Caco-2 (cell line): ENCODE measurements at regions not wholly inside any gene's neighbourhood (a gene's known extent, or its start where the extent isn't known, plus 50 kb on each side); places are given as distances from the start of the nearest gene placed in this dataset.

Source experiments
- BruUV-seq: library from RNA; stranded (reverse); fragments of 400-500 nt; replicated peaks from 2 replicates; lab custom pipeline; 2021; lab: Mats Ljungman, UMichigan
- CTCF ChIA-PET: fragments of 300-600 bp; sonication (Branson Sonifier 250); formaldehyde crosslinking; loops from one replicate; lab custom pipeline; 2022; ENCODE audit warnings: antibody characterized with exemption; lab: Charles Lee
- POLR2A ChIA-PET: fragments of 300-600 bp; sonication (Branson Sonifier 250); formaldehyde crosslinking; loops from one replicate; lab custom pipeline; 2022; ENCODE audit warnings: antibody characterized with exemption; lab: Charles Lee
- DNase-seq, 2 experiments: peaks; one replicate each; pipeline versions ENCODE4 v3.0.0 to v3.0.0-alpha.2; 2020 to 2022
- H3K27me3 ChIP-seq: replicated peaks from 2 replicates; pipeline ENCODE4 v1.6.0; 2011; ENCODE audit warnings: low read length; ENCODE audit not compliant: control insufficient read depth, insufficient read depth
- H3K36me3 ChIP-seq: 2 replicates; pipeline ENCODE4 v1.5.1; 2011; ENCODE audit warnings: low read length; ENCODE audit not compliant: control insufficient read depth, insufficient read depth
- H3K4me1 ChIP-seq: fragments of 250-450 bp; sonication (Bioruptor Pico); 2 replicates; pipeline ENCODE4 v1.5.1; 2020; ENCODE audit warnings: mild to moderate bottlenecking
- H3K4me3 ChIP-seq: 2 replicates; pipeline ENCODE4 v1.5.1; 2011; ENCODE audit warnings: low read depth, mild to moderate bottlenecking, control low read depth, low read length
- H3K9me3 ChIP-seq: fragments of 250-450 bp; sonication (Bioruptor Pico); 2 replicates; pipeline ENCODE4 v1.5.1; 2020; ENCODE audit warnings: mild to moderate bottlenecking, moderate library complexity
- H3K27ac Mint-ChIP-seq: one replicate; pipeline ENCODE4 v1.8.0; 2022; ENCODE audit warnings: mixed read lengths; ENCODE audit not compliant: unreplicated experiment
- H3K27me3 Mint-ChIP-seq: one replicate; pipeline ENCODE4 v1.8.0; 2022; ENCODE audit warnings: mixed read lengths; ENCODE audit not compliant: insufficient read depth, unreplicated experiment
- H3K36me3 Mint-ChIP-seq: one replicate; pipeline ENCODE4 v1.8.0; 2022; ENCODE audit warnings: mild to moderate bottlenecking, mixed read lengths; ENCODE audit not compliant: insufficient read depth, unreplicated experiment
- H3K4me1 Mint-ChIP-seq: one replicate; pipeline ENCODE4 v1.8.0; 2022; ENCODE audit warnings: low read depth, mixed read lengths; ENCODE audit not compliant: unreplicated experiment
- H3K4me3 Mint-ChIP-seq: one replicate; pipeline ENCODE4 v1.8.0; 2022; ENCODE audit warnings: mild to moderate bottlenecking, moderate library complexity, mixed read lengths; ENCODE audit not compliant: unreplicated experiment
- H3K9me3 Mint-ChIP-seq: one replicate; pipeline ENCODE4 v1.8.0; 2022; ENCODE audit warnings: mixed read lengths; ENCODE audit not compliant: unreplicated experiment
- CTCF ChIP-seq, 2 experiments: fragments of 200-600 bp in 1 of 2; IDR thresholded peaks; 1 replicate in 1 of 2; 2 replicates in 1 of 2; pipeline versions ENCODE4 v1.5.1 to v1.8.0; 2011 to 2022; ENCODE audit warnings: antibody characterized with exemption in 1 of 2, control low read depth in 1 of 2, inconsistent platforms in 1 of 2, low read depth in 1 of 2, low read length in 1 of 2, mild to moderate bottlenecking in 1 of 2, moderate library complexity in 1 of 2; ENCODE audit not compliant: insufficient read depth in 1 of 2, severe bottlenecking in 1 of 2, unreplicated experiment in 1 of 2
- intact Hi-C: fragments of 100-400 bp; cut with micrococcal nuclease; formaldehyde crosslinking; loops from one replicate; pipeline ENCODE4 v1.10.0; 2022; ENCODE audit not compliant: unreplicated experiment

DNA sequence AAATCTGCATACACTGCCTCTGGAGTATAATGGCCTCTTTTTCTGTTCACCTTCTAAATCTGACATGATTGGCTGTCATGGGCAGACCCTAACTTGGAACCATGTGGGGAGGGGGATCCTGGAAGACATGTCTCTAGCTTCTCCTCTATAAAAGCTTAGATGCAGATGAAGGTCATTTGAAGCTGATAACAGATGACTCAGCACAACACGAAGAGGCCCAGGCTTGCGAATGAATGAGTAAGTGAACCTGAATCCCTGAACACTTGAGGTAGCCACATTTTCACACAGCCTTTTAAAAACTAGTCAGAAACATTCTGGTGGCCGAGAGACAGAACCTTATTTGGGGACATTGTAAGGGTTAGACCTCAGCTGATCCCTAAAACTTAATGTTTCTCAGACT, 282.6 kb downstream of the ELAVL2 start:
- DNase-seq = no peak
- CTCF ChIA-PET = no interaction called here
- H3K36me3 Mint-ChIP-seq = no peaks in the 10 kb centered on the region
- no peak overlapping the region for H3K27ac Mint-ChIP-seq
- POLR2A ChIA-PET = no interaction called here
- H3K4me3 Mint-ChIP-seq = no peak overlapping the region
- H3K9me3 Mint-ChIP-seq = peaks cover 18% of the 10 kb centered on the region
- no peak overlapping the region for H3K4me3 ChIP-seq
- no peaks in the 10 kb centered on the region for H3K36me3 ChIP-seq
- H3K4me1 ChIP-seq = no peaks in the 10 kb centered on the region
- no peak for TF ChIP-seq CTCF (IDR thresholded peaks at IDR 0.05; ENCODE audit: insufficient read depth in 1 of 2, low read depth in 1 of 2, low read length in 1 of 2, severe bottlenecking in 1 of 2, unreplicated experiment in 1 of 2)
- no peaks in the 10 kb centered on the region for H3K27me3 Mint-ChIP-seq
- H3K27me3 ChIP-seq = no peaks in the 10 kb centered on the region
- no TSS peak for BruUV-seq
- H3K9me3 ChIP-seq = no peaks in the 10 kb centered on the region
- intact Hi-C loops = no loop called here
- no peaks in the 10 kb centered on the region for H3K4me1 Mint-ChIP-seq

GRCh38 chr9:23545728-23546127, 280.3 kb downstream of the ELAVL2 start:
- BruUV-seq = no TSS peak
- Histone ChIP-seq H3K36me3 (no peaks in the 10 kb centered on the region), H3K4me3 (no peak overlapping the region), H3K9me3 (no peaks in the 10 kb centered on the region), H3K4me1 (no peaks in the 10 kb centered on the region), H3K27me3 (no peaks in the 10 kb centered on the region)
- H3K36me3 Mint-ChIP-seq = no peaks in the 10 kb centered on the region
- ChIA-PET POLR2A (no interaction called here), CTCF (no interaction called here)
- no peak for TF ChIP-seq CTCF (IDR thresholded peaks at IDR 0.05; ENCODE audit: insufficient read depth in 1 of 2, low read depth in 1 of 2, low read length in 1 of 2, severe bottlenecking in 1 of 2, unreplicated experiment in 1 of 2)
- H3K27ac Mint-ChIP-seq = no peak overlapping the region
- H3K9me3 Mint-ChIP-seq = peaks cover 18% of the 10 kb centered on the region
- intact Hi-C loops = no loop called here
- H3K4me1 Mint-ChIP-seq = no peaks in the 10 kb centered on the region
- H3K4me3 Mint-ChIP-seq = no peak overlapping the region
- DNase-seq = no peak
- no peaks in the 10 kb centered on the region for H3K27me3 Mint-ChIP-seq

GRCh38 chr9:23551311-23551721, 274.7 kb downstream of the ELAVL2 start:
- no peak for DNase-seq
- H3K9me3 Mint-ChIP-seq = peaks cover 13% of the 10 kb centered on the region
- H3K4me3 Mint-ChIP-seq = no peak overlapping the region
- H3K4me1 Mint-ChIP-seq = no peaks in the 10 kb centered on the region
- BruUV-seq = no TSS peak
- Histone ChIP-seq H3K4me1 (no peaks in the 10 kb centered on the region), H3K36me3 (no peaks in the 10 kb centered on the region), H3K9me3 (no peaks in the 10 kb centered on the region), H3K4me3 (no peak overlapping the region), H3K27me3 (no peaks in the 10 kb centered on the region)
- no peak overlapping the region for H3K27ac Mint-ChIP-seq
- no peak for TF ChIP-seq CTCF (IDR thresholded peaks at IDR 0.05; ENCODE audit: insufficient read depth in 1 of 2, low read depth in 1 of 2, low read length in 1 of 2, severe bottlenecking in 1 of 2, unreplicated experiment in 1 of 2)
- no peaks in the 10 kb centered on the region for H3K27me3 Mint-ChIP-seq
- CTCF ChIA-PET = no interaction called here
- no peaks in the 10 kb centered on the region for H3K36me3 Mint-ChIP-seq
- intact Hi-C loops = no loop called here
- POLR2A ChIA-PET = no interaction called here
